ENCODE measurements at regions not wholly inside any gene's neighbourhood (a gene's known extent, or its start where the extent isn't known, plus 50 kb on each side); places are given as distances from the start of the nearest gene placed in this dataset.
"Not testable (repeated sequence)": the region's sequence is repeated elsewhere in the genome, so short reads cannot be mapped to it uniquely, and the experiment has no call there.

DNA sequence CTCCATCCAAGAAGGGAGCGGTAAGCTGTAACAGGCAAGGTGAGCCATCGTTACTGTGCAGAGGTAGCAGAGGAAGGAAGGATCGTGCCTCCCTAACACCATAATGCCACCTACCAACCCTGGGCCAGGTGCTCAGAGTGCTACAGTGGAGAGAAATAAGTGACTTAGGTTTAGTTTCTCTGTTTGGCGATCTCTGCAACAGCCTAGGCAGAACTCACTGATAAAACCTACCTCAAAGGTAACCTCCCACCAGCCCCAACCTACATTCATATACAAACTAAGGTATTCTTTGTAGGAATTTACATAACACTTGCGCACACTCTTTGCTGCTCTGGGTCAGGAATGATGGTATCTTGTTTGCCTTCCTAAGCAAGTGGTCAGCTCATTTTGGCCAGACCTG lies 93.4 kb upstream of the TMEM132D start:
- Histone ChIP-seq H3K27me3 (ENCODE audit: control insufficient read depth, insufficient read depth, low read length) (no peaks in the 10 kb centered on the region), H3K4me3 (ENCODE audit: low read length) (no peak overlapping the region), H3K9me3 (replicated peaks; ENCODE audit: low read length) (no peaks in the 10 kb centered on the region), H3K4me1 (ENCODE audit: control insufficient read depth, insufficient read depth, low read length) (no peaks in the 10 kb centered on the region), H3K36me3 (ENCODE audit: insufficient read depth, low read length) (no peaks in the 10 kb centered on the region), H3K9ac (ENCODE audit: low read depth, low read length) (no peak overlapping the region), H3K4me2 (ENCODE audit: low read length) (no peak overlapping the region)

DNA sequence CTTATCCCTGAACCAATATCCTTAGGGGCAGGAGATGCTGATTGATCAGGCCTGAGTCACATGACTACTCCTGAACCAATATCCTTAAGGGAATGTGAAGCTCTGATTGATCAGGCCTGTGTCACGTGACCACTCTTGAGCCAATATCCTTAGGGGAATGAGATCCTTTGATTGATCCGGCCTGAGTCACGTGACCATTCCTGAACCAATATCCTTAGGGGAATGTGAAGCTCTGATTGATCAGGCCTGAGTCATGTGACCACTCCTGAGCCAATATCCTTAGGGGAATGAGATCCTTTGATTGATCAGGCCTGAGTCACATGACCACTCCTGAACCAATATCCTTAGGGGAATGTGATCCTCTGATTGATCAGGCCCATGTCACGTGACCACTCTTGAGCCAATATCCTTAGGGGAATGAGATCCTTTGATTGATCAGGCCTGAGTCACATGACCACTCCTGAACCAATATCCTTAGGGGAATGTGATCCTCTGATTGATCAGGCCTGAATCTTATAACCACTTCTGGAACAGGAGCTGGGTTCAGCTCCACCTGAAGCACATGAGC lies 100.6 kb upstream of the TMEM132D start:
- H3K36me3 ChIP-seq (ENCODE audit: insufficient read depth, low read length); H3K4me3 ChIP-seq (ENCODE audit: low read length); H3K9ac ChIP-seq (ENCODE audit: low read depth, low read length); H3K9me3 ChIP-seq (replicated peaks; ENCODE audit: low read length); H3K4me2 ChIP-seq (ENCODE audit: low read length); H3K27me3 ChIP-seq (ENCODE audit: control insufficient read depth, insufficient read depth, low read length); H3K4me1 ChIP-seq (ENCODE audit: control insufficient read depth, insufficient read depth, low read length): not testable (repeated sequence)

DNA sequence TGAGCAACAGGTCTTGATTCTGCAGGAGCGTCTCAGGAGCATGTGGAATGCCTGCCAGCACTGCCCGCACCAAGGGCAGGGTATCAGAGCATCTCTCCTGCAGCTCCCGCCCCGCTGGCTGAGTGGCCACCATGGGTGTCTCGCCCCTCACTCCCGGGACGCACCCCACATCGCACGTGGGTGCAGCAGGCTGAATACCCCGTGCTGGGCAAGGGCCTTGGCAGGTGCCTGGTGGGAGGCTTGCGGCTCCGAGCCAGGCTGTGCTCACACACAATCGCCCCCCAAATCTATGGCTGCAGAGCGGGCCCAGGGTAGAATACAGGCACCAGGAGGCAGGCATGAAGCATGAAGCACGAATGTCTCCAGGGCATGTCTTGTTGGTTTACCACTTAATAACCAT lies 103.9 kb upstream of the TMEM132D start:
- no peaks in the 10 kb centered on the region for H3K36me3 ChIP-seq (ENCODE audit: insufficient read depth, low read length)
- peaks cover 5% of the 10 kb centered on the region for H3K9me3 ChIP-seq (replicated peaks; ENCODE audit: low read length)
- no peak overlapping the region for H3K4me3 ChIP-seq (ENCODE audit: low read length)
- no peak overlapping the region for H3K9ac ChIP-seq (ENCODE audit: low read depth, low read length)
- H3K4me2 ChIP-seq (ENCODE audit: low read length): no peak overlapping the region
- H3K27me3 ChIP-seq (ENCODE audit: control insufficient read depth, insufficient read depth, low read length): no peaks in the 10 kb centered on the region
- no peaks in the 10 kb centered on the region for H3K4me1 ChIP-seq (ENCODE audit: control insufficient read depth, insufficient read depth, low read length)

DNA sequence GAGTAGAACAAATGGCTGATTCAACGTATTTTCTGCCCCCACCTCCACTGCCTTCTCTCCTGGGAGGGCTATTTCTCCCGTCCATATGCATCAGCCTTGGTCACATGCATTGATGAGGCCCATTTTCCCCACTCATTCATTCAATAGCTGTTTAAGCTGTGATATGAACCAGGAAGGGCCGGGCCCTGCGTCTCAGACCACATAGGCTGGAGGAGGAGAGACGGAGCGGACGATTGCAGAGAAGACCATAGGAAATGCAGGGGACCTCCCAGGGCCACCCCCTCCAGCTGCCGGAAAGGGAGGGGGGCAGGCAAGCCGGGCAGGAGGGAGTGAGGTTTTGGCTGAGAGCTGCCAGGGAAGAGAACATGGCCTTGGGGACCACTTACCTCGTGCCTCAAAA lies 104.4 kb upstream of the TMEM132D start:
- no peaks in the 10 kb centered on the region for H3K27me3 ChIP-seq (ENCODE audit: control insufficient read depth, insufficient read depth, low read length)
- no peak overlapping the region for H3K4me3 ChIP-seq (ENCODE audit: low read length)
- no peaks in the 10 kb centered on the region for H3K4me1 ChIP-seq (ENCODE audit: control insufficient read depth, insufficient read depth, low read length)
- no peaks in the 10 kb centered on the region for H3K36me3 ChIP-seq (ENCODE audit: insufficient read depth, low read length)
- no peak overlapping the region for H3K9ac ChIP-seq (ENCODE audit: low read depth, low read length)
- peaks cover 5% of the 10 kb centered on the region for H3K9me3 ChIP-seq (replicated peaks; ENCODE audit: low read length)
- no peak overlapping the region for H3K4me2 ChIP-seq (ENCODE audit: low read length)

DNA sequence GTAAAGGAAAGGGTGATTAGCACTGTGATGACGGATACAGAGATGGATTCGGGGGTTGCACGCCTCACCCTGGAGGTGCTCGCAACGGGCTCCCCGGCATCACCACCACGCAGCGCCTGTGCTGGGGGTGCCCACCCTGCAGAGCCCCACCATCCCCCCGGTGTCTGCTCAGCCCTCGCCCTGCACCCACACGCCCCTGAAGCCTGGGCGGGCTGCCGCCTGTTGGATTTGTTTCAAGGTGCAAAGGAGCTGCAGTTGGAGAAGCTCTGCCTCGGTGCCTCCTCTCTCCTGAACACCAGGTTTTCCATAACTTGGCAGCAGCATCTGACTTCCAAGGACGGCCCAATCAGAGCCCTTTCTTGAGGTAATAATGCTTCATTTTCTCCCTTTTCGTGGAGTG lies 106.1 kb upstream of the TMEM132D start:
- no peak overlapping the region for H3K4me3 ChIP-seq (ENCODE audit: low read length)
- H3K4me2 ChIP-seq (ENCODE audit: low read length): no peak overlapping the region

DNA sequence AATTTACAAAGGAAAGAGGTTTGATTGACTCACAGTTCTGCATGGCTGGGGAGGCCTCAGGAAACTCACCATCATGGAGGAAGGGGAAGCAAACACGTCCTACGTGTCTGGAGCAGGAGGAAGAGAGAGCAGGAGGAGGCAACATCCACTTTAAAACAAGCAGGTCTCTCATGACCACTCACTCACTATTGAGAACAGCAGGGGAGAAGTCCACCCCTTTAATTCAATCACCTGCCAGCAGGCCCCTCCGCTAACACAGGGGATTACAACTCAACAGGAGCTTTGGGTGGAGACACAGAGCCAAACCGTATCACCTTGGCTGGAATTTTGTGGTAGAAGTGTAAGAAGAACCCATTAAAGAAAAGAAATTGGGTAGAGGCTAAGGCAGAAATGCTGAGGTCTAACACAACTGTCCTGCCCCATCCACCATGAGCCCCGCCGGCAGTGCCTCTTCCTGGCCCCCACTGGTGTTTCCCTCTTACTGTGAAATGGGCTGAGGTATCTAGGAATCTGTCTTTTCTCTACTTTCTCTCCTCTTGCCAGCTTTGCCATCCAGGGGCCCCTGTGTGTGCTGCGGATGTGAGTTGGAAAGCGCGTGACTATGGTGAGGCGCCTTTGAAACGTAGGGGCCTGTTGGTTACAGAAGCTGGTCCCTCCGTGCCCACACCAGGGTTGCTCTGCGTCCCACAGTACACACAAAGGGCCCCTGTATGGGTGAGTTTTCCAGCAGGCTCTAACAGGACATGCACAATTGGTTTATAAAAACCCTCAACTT lies 108.0 kb upstream of the TMEM132D start:
- H3K36me3 ChIP-seq (ENCODE audit: insufficient read depth, low read length): no peaks in the 10 kb centered on the region
- H3K27me3 ChIP-seq (ENCODE audit: control insufficient read depth, insufficient read depth, low read length): no peaks in the 10 kb centered on the region
- no peak overlapping the region for H3K4me2 ChIP-seq (ENCODE audit: low read length)
- H3K4me3 ChIP-seq (ENCODE audit: low read length): no peak overlapping the region
- no peak overlapping the region for H3K9ac ChIP-seq (ENCODE audit: low read depth, low read length)
- H3K4me1 ChIP-seq (ENCODE audit: control insufficient read depth, insufficient read depth, low read length): no peaks in the 10 kb centered on the region
- no peaks in the 10 kb centered on the region for H3K9me3 ChIP-seq (replicated peaks; ENCODE audit: low read length)

More for the DNA sequence above, 106.1 kb upstream of the TMEM132D start:
- H3K4me1 ChIP-seq (ENCODE audit: control insufficient read depth, insufficient read depth, low read length): no peaks in the 10 kb centered on the region
- H3K9me3 ChIP-seq (replicated peaks; ENCODE audit: low read length): peaks cover 5% of the 10 kb centered on the region
- no peaks in the 10 kb centered on the region for H3K27me3 ChIP-seq (ENCODE audit: control insufficient read depth, insufficient read depth, low read length)
- H3K36me3 ChIP-seq (ENCODE audit: insufficient read depth, low read length): no peaks in the 10 kb centered on the region
- H3K9ac ChIP-seq (ENCODE audit: low read depth, low read length): no peak overlapping the region

DNA sequence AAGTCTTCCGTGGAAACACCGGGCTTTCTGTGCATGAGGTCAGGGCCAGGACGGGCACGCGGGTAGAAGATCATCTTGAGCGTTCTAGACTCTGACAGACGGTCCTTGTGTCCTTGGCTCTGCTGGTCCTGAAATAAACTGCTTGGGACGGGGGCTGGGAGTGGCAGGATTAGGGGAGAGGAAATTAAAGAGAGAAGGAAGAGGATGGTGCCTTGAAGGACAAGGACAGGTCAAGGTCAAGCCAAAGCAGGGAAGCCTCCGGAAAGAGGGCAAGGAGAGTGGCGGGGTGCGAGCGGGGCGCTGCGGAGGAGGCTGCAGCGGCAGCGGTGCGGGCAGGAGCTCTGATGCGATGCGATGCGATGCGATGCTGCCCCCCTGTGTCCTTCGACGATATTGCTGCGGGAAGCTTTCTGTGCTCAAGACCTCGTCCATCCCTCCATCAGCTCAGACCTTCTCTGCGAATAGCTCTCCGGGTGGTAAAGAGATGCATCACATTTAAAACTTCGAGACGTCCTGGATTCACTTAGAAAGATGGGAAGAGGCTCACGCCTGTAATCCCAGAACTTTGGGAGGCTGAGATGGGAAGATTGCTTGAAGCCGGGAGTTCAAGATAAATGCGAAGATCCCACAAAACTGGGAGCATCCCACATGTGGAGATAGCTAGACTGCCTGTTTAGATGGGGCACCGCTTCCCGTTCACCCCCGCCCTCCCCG lies 110.1 kb upstream of the TMEM132D start:
- no peaks in the 10 kb centered on the region for H3K36me3 ChIP-seq (ENCODE audit: insufficient read depth, low read length)
- no peaks in the 10 kb centered on the region for H3K9me3 ChIP-seq (replicated peaks; ENCODE audit: low read length)
- no peaks in the 10 kb centered on the region for H3K4me1 ChIP-seq (ENCODE audit: control insufficient read depth, insufficient read depth, low read length)
- H3K4me3 ChIP-seq (ENCODE audit: low read length): no peak overlapping the region
- H3K9ac ChIP-seq (ENCODE audit: low read depth, low read length): no peak overlapping the region
- H3K4me2 ChIP-seq (ENCODE audit: low read length): peak overlapping the region; percentile 49
- H3K27me3 ChIP-seq (ENCODE audit: control insufficient read depth, insufficient read depth, low read length): no peaks in the 10 kb centered on the region

DNA sequence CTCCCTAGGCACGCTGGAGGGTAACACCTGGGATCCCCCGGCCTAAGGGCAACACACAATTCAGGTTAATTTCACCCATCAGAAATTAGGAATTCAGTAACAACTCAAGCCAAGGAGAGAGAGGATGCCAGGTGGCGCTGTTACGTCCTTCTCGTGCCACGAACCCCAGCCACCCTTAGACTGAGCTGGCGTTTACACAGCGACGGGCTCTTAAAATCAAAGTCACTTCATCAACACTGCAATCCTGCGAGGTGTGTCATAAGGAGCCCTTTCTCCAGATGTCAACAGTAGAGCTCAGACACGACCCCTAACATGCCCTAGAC lies 110.6 kb upstream of the TMEM132D start:
- no peaks in the 10 kb centered on the region for H3K27me3 ChIP-seq (ENCODE audit: control insufficient read depth, insufficient read depth, low read length)
- no peak overlapping the region for H3K9ac ChIP-seq (ENCODE audit: low read depth, low read length)
- no peaks in the 10 kb centered on the region for H3K36me3 ChIP-seq (ENCODE audit: insufficient read depth, low read length)
- H3K9me3 ChIP-seq (replicated peaks; ENCODE audit: low read length): no peaks in the 10 kb centered on the region
- H3K4me1 ChIP-seq (ENCODE audit: control insufficient read depth, insufficient read depth, low read length): no peaks in the 10 kb centered on the region
- no peak overlapping the region for H3K4me3 ChIP-seq (ENCODE audit: low read length)
- no peak overlapping the region for H3K4me2 ChIP-seq (ENCODE audit: low read length)

DNA sequence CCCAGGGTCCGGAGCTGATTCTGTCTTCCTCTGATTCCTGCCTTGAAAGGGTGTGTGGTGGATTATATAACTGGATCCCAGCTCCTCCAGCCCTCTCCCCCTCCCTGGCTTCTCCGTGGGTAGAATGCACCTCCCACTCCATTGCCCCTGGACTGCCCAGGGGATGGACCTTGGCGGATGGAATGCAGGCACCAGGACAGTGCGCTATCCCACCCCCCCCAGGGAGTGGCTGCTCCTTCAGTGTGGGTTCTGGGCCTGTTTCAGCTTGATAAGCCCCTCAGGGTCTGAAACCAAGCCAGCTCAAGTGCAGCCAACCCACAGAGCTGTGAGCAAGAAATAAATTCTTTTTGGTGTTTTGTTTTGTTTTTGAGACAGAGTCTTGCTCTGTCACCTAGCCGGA lies 112.4 kb upstream of the TMEM132D start:
- H3K4me1 ChIP-seq (ENCODE audit: control insufficient read depth, insufficient read depth, low read length): no peaks in the 10 kb centered on the region
- H3K9me3 ChIP-seq (replicated peaks; ENCODE audit: low read length): no peaks in the 10 kb centered on the region
- H3K9ac ChIP-seq (ENCODE audit: low read depth, low read length): no peak overlapping the region
- no peak overlapping the region for H3K4me2 ChIP-seq (ENCODE audit: low read length)
- H3K4me3 ChIP-seq (ENCODE audit: low read length): no peak overlapping the region
- H3K27me3 ChIP-seq (ENCODE audit: control insufficient read depth, insufficient read depth, low read length): no peaks in the 10 kb centered on the region
- no peaks in the 10 kb centered on the region for H3K36me3 ChIP-seq (ENCODE audit: insufficient read depth, low read length)

DNA sequence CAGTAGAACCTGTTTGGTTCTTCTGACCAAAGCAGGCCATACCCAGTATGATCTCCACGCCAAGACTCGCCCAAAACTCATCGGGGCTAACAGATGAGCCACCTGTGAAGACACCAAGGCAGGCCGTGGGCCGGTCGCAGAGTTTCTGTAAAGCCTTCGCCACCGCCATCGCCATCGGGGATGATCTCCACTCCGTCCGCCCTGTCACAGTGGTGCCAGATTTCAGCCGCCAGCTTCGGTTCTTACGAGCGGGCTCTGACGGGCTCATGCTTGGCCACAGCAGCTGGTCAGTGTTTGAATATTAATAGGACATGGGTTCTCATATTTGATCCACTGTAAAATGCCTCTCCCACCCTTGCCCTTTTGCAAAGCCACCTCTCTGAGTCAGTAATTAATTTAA lies 113.2 kb upstream of the TMEM132D start:
- H3K4me1 ChIP-seq (ENCODE audit: control insufficient read depth, insufficient read depth, low read length): no peaks in the 10 kb centered on the region
- H3K27me3 ChIP-seq (ENCODE audit: control insufficient read depth, insufficient read depth, low read length): no peaks in the 10 kb centered on the region
- peak overlapping the region; percentile 79 for H3K4me2 ChIP-seq (ENCODE audit: low read length)
- no peak overlapping the region for H3K9ac ChIP-seq (ENCODE audit: low read depth, low read length)
- no peaks in the 10 kb centered on the region for H3K36me3 ChIP-seq (ENCODE audit: insufficient read depth, low read length)
- no peak overlapping the region for H3K4me3 ChIP-seq (ENCODE audit: low read length)
- no peaks in the 10 kb centered on the region for H3K9me3 ChIP-seq (replicated peaks; ENCODE audit: low read length)

DNA sequence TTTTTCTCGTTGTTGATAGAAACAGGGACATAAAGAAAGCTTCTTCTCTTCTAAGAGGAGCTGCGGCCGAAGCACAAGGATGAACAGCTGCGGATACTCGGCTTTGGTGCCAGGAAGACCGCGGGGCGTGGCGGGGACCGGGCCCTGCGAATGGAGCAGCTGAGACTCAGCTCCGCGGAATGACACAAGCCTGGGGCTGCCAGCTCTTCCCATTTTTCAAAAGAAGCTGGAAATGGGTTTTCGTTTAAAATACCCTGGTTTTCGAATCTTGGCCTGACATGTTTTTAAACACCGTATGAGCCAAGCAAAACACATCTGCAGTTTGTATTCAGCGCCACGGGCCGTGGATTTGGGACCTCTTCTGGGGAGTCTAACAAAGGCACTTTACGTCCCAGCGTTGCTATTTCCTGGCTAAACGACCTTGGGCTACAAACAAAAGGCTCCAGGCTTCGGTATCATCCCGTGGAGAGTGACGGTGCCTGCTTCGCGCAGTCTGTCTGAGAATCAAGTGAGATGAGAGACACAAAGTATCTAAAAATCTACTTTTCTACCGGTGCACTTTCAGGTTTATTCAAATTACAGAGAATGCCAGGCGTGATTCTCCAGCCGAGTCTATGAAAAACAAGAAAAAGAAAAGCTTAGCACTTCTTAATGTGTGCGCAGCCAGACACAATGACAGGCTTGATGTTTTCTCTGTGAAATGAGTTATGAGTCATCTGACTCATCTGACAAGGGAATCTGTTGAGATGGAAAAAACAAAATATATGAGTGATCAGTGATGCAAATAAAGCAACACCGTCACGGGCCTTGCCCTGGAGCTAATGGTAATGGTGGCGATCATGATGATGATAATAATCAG lies 114.0 kb upstream of the TMEM132D start:
- Histone ChIP-seq H3K9me3 (replicated peaks; ENCODE audit: low read length) (no peaks in the 10 kb centered on the region), H3K36me3 (ENCODE audit: insufficient read depth, low read length) (no peaks in the 10 kb centered on the region), H3K4me1 (ENCODE audit: control insufficient read depth, insufficient read depth, low read length) (no peaks in the 10 kb centered on the region), H3K27me3 (ENCODE audit: control insufficient read depth, insufficient read depth, low read length) (no peaks in the 10 kb centered on the region), H3K4me3 (ENCODE audit: low read length) (peak overlapping the region; percentile 51), H3K9ac (ENCODE audit: low read depth, low read length) (peak overlapping the region; percentile 46), H3K4me2 (ENCODE audit: low read length) (peak overlapping the region; percentile 79)

All from skeletal muscle satellite cell (primary cell).